IPS-20b (cell line): ENCODE measurements at regions not wholly inside any gene's neighbourhood (a gene's known extent, or its start where the extent isn't known, plus 50 kb on each side); places are given as distances from the start of the nearest gene placed in this dataset.
A peak's percentile ranks its signal among the peaks of the same experiment; 100 is the strongest.

Experiments used
- H3K27ac ChIP-seq: one replicate; pipeline ENCODE4 v1.5.1; 2013; ENCODE audit warnings: low read length
- H3K27me3 ChIP-seq: 2 replicates; pipeline ENCODE4 v1.6.1; 2013; ENCODE audit warnings: mild to moderate bottlenecking, low read length, inconsistent platforms; ENCODE audit not compliant: insufficient read depth
- H3K36me3 ChIP-seq: 2 replicates; pipeline ENCODE4 v1.6.1; 2013; ENCODE audit warnings: low read depth, mild to moderate bottlenecking, inconsistent platforms, low read length, moderate library complexity; ENCODE audit not compliant: insufficient read depth
- H3K4me1 ChIP-seq: 2 replicates; pipeline ENCODE4 v1.6.1; 2013; ENCODE audit warnings: mild to moderate bottlenecking, control low read depth, inconsistent platforms, low read length, moderate library complexity; ENCODE audit not compliant: insufficient read depth
- H3K4me3 ChIP-seq: 2 replicates; pipeline ENCODE4 v1.5.1; 2013; ENCODE audit warnings: mild to moderate bottlenecking, low read length, inconsistent platforms
- H3K9ac ChIP-seq: 2 replicates; pipeline ENCODE4 v1.6.1; 2013; ENCODE audit warnings: low read depth, mild to moderate bottlenecking, inconsistent platforms, low read length, moderate library complexity
- H3K9me3 ChIP-seq: 2 replicates; pipeline ENCODE4 v1.6.1; 2013; ENCODE audit warnings: mild to moderate bottlenecking, low read depth, low read length, inconsistent platforms; ENCODE audit not compliant: insufficient read depth

- H3K27me3 ChIP-seq: no peaks in the 10 kb centered on the region
- no peak overlapping the region for H3K27ac ChIP-seq
- H3K4me3 ChIP-seq: no peak overlapping the region
- H3K36me3 ChIP-seq: no peaks in the 10 kb centered on the region
- no peak overlapping the region for H3K9ac ChIP-seq
- no peaks in the 10 kb centered on the region for H3K9me3 ChIP-seq
- peaks cover 12% of the 10 kb centered on the region for H3K4me1 ChIP-seq
Observed at GRCh38 chr14:104290058-104290667, 151.8 kb downstream of the KIF26A start.

- peaks cover 12% of the 10 kb centered on the region for H3K4me1 ChIP-seq
- H3K9ac ChIP-seq: no peak overlapping the region
- no peaks in the 10 kb centered on the region for H3K9me3 ChIP-seq
- no peaks in the 10 kb centered on the region for H3K36me3 ChIP-seq
- H3K27ac ChIP-seq: no peak overlapping the region
- no peak overlapping the region for H3K4me3 ChIP-seq
- H3K27me3 ChIP-seq: no peaks in the 10 kb centered on the region
Observed at GRCh38 chr14:104290756-104291122, 152.4 kb downstream of the KIF26A start.

- Histone ChIP-seq H3K27me3 (no peaks in the 10 kb centered on the region), H3K9me3 (no peaks in the 10 kb centered on the region), H3K4me3 (peak overlapping the region; percentile 48; the same call in 1 of the 2 replicates), H3K9ac (no peak overlapping the region; the same call in 1 of the 2 replicates), H3K27ac (no peak overlapping the region), H3K4me1 (peaks cover 12% of the 10 kb centered on the region), H3K36me3 (no peaks in the 10 kb centered on the region)
Observed at GRCh38 chr14:104291123-104292000, 153.0 kb downstream of the KIF26A start.

DNA sequence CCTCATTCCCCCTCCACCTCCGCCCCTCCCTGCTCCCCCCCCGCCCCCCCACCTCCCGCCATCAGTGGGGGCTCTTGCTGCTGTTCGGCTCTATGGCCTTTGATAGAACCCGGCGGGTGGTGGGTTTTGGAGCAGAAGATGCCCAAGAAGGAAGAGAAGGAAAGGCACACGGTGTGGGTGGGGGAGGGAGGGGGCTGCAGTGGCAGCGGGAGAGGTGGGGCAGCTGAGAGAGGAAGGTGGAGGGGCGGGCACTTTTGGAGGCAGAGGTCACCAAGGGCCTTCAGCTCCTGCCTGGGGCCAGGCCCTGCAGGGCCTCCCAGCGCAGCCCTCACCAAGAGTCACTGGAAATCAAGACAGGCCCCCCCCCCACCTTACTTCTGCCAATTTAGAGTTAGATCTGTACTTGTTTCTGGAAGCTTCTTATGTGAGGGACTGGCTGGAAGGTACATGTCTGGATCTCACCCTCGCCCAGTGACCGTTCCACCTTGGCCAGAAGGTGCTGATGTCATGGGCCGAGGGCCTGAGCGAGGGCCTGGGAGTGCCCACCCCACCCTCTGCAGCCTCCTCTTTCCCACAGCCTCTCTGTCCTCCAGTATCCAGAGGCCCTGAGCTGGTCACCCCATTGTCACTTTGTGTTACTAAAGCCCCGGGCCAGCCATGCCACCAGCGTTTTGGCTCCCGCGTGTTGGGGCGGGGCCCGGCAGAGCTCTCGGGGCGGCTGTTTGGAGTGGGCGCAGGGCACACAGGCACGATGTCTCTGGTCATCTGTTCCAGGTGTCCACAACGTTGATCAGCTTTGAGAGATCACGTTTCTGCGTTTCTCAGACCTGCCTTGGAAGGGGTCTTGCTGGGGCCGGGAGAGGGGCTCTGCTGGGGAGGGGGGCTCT, 153.9 kb downstream of the KIF26A start:
- Histone ChIP-seq H3K4me1 (peaks cover 12% of the 10 kb centered on the region), H3K36me3 (no peaks in the 10 kb centered on the region), H3K27ac (no peak overlapping the region), H3K27me3 (no peaks in the 10 kb centered on the region), H3K4me3 (no peak overlapping the region), H3K9me3 (no peaks in the 10 kb centered on the region), H3K9ac (no peak overlapping the region)

DNA sequence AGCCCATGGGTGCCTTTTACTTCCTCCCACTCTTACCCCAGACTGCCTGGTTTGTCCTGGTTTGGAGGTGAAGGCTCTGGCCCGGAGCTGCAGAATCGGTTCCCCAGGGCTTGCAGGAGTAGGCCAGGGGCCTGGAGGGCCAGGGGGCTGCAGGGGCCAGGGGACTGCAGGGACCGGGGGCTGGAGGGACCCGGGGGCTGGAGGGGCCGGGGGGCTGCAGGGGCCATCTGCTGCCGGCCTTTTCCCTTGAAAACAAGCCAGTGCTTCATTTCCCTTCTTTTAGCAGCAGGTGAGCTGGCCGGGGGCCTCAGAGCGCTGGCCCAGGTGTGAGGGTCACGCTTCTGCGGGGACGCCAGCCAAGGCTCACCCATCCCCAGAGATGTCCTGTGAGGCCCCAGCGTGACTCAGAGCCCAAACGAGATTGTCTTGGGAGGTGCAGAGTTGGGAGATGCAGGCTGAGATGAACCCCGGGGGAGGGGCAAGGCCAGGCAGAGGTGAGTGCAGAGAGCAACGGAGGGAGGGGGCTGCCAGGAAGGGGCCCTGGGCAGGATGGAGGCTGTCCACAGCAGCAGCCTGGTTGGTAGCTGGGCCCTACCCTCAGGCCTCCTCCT, 154.9 kb downstream of the KIF26A start:
- no peaks in the 10 kb centered on the region for H3K27me3 ChIP-seq
- H3K9me3 ChIP-seq: no peaks in the 10 kb centered on the region
- H3K4me3 ChIP-seq: no peak overlapping the region
- H3K9ac ChIP-seq: no peak overlapping the region
- no peak overlapping the region for H3K27ac ChIP-seq
- peaks cover 12% of the 10 kb centered on the region for H3K4me1 ChIP-seq
- H3K36me3 ChIP-seq: no peaks in the 10 kb centered on the region

DNA sequence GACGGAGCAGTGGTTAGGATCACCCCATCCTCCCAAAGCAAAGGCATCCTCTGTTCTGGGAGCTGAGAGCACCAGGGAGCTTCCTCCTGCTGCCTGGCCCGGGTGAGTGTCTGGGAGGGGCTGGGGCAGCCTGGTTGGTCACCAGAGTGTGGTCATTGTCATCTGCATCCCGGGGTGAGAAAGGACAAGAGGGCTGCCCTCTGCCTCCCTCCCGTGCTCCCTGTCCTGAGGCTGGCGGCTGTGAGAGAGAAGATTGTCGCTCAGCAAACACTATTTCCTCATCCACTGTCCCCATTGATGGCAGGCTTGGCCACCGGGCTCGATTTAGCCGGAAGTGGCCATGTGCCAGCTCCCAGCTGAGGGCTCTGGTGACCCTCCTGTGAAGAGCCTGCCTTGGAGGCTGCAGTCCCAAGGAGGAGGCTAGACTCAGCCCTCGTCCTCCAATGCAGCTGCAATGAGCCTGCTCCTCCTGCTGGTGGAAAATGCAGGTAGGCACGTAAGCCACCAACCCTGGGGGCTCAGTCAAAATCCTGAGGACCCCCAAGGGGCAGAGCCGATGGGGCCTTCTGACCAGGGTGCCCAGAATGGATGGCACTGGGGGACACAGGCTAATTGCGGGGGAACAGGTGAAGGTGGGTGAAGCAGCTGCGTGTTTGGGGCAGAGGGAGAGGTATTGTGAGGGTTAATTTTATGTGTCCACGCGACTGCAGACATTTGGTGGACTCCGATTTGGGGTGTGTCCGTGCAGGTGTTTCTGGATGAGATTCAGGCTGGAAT, 155.7 kb downstream of the KIF26A start:
- Histone ChIP-seq H3K4me1 (peaks cover 12% of the 10 kb centered on the region), H3K27ac (no peak overlapping the region), H3K9ac (no peak overlapping the region), H3K36me3 (no peaks in the 10 kb centered on the region), H3K27me3 (no peaks in the 10 kb centered on the region), H3K9me3 (no peaks in the 10 kb centered on the region), H3K4me3 (no peak overlapping the region)

- Histone ChIP-seq H3K27ac (no peak overlapping the region), H3K9me3 (no peaks in the 10 kb centered on the region), H3K4me3 (no peak overlapping the region), H3K4me1 (peaks cover 11% of the 10 kb centered on the region), H3K36me3 (no peaks in the 10 kb centered on the region), H3K27me3 (no peaks in the 10 kb centered on the region), H3K9ac (no peak overlapping the region)
Observed at GRCh38 chr14:104294628-104294982, 156.2 kb downstream of the KIF26A start.

DNA sequence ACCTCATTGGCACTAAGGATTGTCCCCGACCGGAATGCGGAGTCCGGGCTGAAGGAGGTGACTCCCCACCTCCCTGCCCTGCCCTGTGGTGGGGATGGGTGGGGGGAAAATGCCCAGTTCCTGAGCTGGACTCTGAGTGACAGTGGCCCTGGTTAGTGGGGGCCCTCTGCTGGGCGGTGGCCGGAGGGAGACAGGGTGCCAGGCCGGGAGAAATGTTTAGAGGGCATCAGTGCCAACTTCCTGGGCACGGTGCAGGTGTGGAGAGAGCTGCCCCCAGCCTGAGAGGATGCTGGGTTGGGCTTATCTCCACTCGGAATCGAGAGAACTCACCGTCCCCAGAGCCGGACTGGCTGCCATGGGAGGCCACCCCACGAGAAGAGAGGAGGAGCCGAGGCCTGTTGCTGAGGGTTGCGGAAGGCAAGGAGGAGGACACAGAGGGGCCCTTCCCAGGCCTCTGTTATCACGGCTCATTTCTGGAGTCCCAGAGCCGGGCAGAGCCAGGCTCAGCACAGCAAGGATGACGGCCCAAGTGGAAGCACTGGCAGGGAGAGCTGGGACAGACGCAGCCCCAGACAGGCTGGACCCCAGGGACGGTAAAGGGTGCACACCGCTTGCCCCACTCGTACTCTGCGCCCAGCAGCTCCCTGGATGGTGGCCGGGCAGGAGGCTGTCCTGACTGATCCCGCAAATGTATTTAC, 156.7 kb downstream of the KIF26A start:
- H3K27ac ChIP-seq: no peak overlapping the region
- no peak overlapping the region for H3K4me3 ChIP-seq
- no peak overlapping the region for H3K9ac ChIP-seq
- no peaks in the 10 kb centered on the region for H3K9me3 ChIP-seq
- H3K27me3 ChIP-seq: no peaks in the 10 kb centered on the region
- H3K4me1 ChIP-seq: peaks cover 10% of the 10 kb centered on the region
- no peaks in the 10 kb centered on the region for H3K36me3 ChIP-seq

DNA sequence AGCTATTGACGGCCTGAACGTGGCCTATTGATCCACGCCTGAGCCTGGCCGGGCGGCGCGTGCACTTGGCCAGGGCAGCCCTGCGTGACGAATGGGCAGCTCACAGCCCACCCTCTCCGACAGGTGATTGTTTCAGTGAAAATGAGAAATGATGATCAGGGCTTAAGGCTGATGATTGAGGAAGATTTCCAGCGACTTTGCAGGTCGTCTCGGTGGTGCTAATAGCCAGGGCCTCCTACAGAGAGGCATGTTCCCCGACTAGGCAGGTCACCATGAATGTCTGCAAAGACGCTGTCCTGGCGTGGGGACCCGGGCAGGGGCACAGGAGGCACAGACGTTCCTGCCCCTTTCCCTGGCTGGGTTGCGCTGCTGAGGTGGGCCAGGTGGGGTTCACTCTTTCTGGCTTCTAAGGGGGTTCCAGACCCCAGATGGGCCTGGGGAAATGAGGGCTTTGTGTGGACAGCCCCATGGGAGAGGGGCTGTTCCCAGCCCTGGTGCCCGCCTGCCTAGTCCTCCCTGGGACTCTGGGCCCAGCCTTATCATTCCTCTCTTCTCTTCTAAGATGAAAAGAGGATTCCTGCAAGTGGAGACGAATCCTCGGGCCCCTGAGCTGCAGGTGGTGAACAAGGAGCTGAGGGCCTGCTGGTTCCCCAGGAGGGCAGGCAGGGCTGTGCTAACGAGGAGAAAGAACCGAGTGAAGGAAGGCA, 157.4 kb downstream of the KIF26A start:
- H3K27me3 ChIP-seq: no peaks in the 10 kb centered on the region
- H3K36me3 ChIP-seq: no peaks in the 10 kb centered on the region
- H3K27ac ChIP-seq: no peak overlapping the region
- no peak overlapping the region for H3K4me3 ChIP-seq
- peaks cover 5% of the 10 kb centered on the region for H3K4me1 ChIP-seq
- H3K9ac ChIP-seq: no peak overlapping the region
- H3K9me3 ChIP-seq: no peaks in the 10 kb centered on the region
